ENCODE measurements at regions not wholly inside any gene's neighbourhood (a gene's known extent, or its start where the extent isn't known, plus 50 kb on each side); places are given as distances from the start of the nearest gene placed in this dataset.

GRCh38 chr1:239807361-239807760, 284.3 kb upstream of the FMN2 start:
- TF ChIP-seq POLR2A (IDR thresholded peaks at IDR 0.05): no peak
- TF ChIP-seq EP300 (IDR thresholded peaks at IDR 0.05): no peak
- no peak for TF ChIP-seq CTCF (IDR thresholded peaks at IDR 0.05)

Measured in suprapubic skin (tissue), 3 donors.